ENCODE measurements at regions not wholly inside any gene's neighbourhood (a gene's known extent, or its start where the extent isn't known, plus 50 kb on each side); places are given as distances from the start of the nearest gene placed in this dataset.
A peak's percentile ranks its signal among the peaks of the same experiment; 100 is the strongest.
"Not testable (repeated sequence)": the region's sequence is repeated elsewhere in the genome, so short reads cannot be mapped to it uniquely, and the experiment has no call there.

DNA sequence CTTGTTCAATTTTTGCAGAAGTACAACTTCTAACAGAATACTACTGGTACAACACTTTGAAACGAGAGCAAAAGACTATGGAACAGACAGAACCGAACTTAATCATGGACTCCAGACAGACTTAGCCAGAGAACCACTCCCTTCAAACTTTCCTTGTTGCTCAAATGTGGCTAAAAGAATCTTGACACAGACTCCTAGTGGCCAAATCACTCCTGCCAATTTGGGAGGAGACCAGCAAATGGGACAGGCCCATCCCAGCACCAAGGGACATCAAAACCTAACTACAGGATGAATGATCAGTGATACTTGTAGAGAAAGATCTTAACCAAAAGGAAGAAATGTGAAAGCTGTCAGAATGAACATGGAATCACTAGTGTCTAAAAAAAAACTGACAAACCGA is 154.0 kb downstream of the MATN1 start:
- peak; percentile 5 for DNase-seq (ENCODE audit: low read depth)

GRCh38 chr1:30562559-30562958 is 160.8 kb downstream of the MATN1 start:
- no peak for DNase-seq (ENCODE audit: low read depth)

- no peak for DNase-seq (ENCODE audit: low read depth)
Measured at GRCh38 chr1:30551603-30552002, 171.8 kb downstream of the MATN1 start.

DNA sequence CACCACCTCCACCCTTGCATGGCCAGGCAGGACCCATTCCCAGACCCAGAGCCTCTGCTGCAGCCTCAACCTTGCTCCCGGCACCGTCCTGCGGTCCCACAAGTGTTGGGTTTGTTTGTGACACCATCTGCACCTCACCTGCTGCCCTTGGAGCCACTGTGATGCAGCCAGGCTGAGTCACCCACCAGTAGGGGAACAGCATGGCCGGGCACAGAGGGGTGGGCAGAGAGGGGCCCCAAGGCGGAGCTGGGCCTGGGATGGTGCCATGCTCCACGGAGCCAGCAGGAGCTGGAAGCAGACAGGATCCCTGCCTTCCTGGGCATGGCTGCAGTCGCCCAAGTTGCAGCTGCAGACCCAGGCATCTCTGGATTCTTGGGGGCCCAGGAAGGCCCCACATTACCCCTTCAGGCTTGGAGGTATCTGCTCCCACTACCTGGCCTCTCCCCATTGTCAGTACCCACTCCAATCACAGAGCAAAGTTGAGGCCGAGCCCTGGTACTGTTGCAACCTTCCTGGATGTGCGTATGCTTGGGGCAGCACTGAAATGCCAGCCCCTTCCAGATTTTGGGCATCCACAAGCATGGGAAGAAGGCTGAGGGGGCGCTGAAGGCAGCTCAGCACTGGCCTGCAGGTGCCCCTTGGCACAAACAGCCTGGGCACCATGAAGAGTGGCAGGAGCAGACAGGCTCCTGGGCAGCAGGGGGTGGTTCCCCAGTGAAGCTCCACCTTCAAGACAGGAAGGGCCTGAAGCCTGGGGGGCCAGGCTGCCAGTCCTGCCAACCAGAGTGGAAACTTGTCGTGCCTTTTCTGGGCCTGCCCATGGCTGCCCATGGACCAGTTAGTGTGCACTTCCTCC is 172.8 kb downstream of the MATN1 start:
- no peak for DNase-seq (ENCODE audit: low read depth)

GRCh38 chr1:30549872-30550271 is 173.5 kb downstream of the MATN1 start:
- not testable (repeated sequence) for DNase-seq (ENCODE audit: low read depth)

DNA sequence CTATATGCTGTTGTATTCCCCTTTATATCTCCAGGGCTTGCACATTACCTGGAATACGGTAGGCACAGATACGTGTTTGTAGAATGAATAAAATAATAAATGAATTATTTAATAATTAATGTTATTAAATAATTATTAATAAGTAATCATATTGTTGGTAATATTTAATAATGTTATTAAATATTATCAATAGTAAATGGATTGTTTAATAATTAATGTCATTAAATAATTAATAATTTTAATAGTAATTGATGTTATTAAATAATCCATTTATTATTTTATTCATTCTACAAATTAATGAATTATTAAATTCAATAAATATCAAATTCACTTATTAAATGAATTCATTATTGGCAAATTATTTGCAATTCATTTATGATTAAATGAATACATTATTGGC is 175.1 kb downstream of the MATN1 start:
- no peak for DNase-seq (ENCODE audit: low read depth)

DNA sequence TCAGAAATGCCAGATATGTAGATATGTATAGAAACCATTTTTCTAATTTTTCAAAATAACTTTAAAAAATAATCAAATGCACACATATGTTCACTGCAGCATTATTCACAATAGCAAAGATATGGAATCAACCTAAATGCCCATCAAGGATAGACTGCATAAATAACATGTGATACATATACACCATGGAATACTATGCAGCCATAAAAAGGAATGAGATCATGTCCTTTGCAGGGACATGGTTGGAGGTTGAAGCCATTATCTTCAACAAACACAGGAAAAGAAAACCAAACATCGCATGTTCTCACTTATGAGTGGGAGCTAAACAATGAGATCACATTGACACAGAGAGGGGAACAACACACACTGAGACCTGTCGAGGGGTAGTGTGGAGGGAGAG is 176.1 kb downstream of the MATN1 start:
- not testable (repeated sequence) for DNase-seq (ENCODE audit: low read depth)

DNA sequence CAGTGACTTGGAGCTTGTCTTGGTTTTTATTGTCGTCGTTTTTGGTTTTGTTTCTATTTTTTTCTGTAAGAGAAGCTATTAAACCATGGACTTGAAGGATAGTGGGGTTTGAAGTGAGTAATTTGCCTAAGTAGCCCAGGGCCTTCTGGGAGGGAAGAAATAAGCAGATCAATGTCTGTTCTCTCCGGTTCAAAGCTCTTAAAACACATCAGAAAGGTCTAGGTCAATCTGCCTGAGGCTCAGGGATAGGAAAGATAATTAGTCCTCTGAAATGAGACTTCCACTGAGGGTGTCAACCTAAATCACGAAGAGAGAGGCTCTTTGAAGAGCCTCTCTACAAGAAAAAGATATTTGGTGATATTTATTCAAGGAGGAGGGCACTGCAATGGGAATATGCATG is 178.0 kb downstream of the MATN1 start:
- DNase-seq (ENCODE audit: low read depth), result no peak

DNA sequence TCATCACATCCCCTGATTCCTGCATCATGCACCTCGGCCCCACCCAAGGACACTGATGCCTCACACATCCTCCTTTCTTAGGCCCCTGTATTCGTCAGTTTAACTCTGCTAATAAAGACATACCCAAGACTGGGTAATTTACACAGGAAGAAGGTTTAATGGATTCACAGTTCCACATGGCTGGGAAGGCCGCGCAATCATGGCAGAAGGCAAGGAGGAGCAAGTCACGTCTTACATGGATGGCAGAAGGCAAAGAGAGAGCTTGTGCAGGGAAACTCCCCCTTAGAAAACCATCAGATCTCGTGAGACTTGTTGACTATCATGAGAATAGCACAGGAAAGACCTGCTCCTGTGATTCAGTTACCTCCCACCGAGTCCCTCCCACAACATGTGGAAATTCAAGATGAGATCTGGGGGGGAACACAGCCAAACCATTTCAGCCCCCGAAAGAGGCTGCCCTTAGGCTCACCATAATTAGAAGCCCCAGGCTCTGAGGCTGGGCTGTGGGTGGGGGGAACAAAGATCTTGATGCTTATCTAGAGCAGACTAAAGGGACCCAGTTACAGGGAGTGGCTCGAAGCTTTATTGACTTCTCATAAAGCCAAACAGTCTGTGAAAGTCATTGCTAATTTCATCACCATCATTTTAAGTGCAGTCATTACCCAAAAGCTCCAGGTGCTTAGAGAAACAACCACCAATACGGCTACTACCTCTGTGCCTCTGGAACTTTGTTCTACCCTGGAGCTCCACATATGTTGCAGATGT is 181.5 kb downstream of the MATN1 start:
- no peak for DNase-seq (ENCODE audit: low read depth)

- DNase-seq (ENCODE audit: low read depth), result no peak
Measured at GRCh38 chr1:30540611-30541192, 182.7 kb downstream of the MATN1 start.

- DNase-seq (ENCODE audit: low read depth), result no peak
Measured at GRCh38 chr1:30539884-30540283, 183.5 kb downstream of the MATN1 start.

DNA sequence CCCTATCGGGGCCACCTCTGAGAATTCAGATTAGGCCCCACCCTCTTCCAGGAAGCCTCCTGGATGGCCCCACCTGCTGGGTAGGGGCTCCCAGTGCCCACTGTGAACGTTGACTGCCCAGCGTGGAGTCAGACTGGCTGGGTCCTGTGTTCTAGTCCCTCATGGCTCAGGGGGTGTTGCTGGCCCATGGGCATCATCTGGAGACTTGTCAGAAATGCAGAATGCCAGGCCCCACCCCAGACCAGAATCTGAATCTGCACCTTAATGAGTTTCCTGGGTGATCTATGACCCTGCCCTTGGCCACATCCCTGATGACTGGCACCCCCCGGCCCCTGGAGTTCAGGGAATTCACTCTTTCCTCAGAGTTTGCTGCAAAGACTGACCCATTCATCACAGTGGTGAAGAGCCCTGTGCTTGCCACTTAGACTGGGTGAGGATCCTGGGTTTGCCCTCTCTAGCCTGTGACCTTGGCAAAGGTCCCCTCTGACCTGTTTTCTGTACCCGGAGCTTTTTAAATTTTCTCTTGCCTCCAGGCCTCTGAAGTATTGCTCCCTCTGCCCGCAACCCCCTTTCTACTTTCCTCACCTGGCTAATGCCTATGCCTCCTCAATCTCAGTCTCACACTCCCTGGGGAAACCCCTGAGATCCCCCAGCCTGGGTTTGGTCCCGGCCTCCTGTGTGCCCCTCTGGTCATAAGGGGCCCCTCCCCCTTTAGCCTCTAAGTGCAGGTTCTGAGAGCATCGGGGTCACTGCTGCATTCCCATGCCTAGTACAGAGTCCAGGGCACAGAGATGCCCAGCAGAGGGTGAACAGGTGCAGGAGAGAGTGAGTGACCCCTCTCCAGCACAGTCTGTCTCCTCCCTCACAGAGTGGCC is 184.2 kb downstream of the MATN1 start:
- no peak for DNase-seq (ENCODE audit: low read depth)

DNA sequence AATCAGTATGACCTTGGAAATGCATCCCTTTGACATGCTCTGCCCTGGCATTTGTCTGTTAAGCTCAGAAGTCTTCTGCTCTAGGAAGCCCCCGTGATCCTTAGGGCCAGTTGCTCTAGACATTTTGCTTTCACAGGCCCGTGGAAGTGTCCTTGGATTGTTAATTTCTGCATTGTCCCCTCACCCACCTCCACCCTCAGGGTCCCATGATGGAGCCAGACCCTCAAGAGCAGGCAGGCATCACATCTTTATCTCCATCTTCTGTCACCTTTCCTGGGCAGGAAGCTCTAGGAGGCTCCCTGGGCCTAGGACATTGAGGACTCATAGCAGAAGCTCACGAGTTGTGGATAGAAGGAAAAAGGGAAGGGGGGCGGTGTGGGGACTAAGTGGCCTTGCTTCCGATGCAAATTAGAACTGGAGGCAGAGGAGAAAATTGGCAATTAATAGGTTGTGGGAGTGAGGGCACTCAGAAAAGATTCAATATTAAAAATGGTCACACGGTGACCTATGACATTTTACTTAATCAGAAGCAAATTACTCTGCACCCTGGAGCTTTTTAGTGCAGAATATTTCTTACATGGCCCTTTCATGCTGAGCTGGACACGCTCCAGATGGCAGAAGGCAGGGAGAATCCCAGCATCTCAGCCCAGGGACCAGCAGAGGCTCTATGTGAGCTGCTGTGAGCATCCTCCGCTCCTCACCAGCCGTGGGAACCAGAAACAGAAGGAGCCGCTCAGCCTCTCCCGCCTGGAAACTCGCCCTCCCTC is 185.0 kb downstream of the MATN1 start:
- no peak for DNase-seq (ENCODE audit: low read depth)

GRCh38 chr1:30537279-30537678 is 186.1 kb downstream of the MATN1 start:
- no peak for DNase-seq (ENCODE audit: low read depth)

DNA sequence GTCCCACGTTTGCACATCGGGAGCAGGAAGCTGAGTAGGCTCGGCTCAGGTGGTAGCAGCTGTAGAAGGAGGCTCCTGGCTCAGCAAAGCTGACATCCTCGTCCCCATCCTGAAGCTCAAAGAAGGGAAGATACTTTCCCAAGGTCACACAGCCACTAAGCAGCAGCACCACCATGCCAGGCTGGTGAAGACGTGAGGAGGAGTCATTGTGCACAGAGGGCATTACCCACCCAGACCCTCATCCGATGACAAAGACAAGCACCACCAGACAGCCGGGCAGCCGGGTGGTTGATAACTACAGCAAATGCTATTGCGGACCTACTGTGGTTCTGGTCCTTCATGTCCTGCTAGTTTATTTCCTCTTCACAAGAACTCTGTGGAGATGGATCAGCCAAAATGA is 186.9 kb downstream of the MATN1 start:
- DNase-seq (ENCODE audit: low read depth), result no peak

DNA sequence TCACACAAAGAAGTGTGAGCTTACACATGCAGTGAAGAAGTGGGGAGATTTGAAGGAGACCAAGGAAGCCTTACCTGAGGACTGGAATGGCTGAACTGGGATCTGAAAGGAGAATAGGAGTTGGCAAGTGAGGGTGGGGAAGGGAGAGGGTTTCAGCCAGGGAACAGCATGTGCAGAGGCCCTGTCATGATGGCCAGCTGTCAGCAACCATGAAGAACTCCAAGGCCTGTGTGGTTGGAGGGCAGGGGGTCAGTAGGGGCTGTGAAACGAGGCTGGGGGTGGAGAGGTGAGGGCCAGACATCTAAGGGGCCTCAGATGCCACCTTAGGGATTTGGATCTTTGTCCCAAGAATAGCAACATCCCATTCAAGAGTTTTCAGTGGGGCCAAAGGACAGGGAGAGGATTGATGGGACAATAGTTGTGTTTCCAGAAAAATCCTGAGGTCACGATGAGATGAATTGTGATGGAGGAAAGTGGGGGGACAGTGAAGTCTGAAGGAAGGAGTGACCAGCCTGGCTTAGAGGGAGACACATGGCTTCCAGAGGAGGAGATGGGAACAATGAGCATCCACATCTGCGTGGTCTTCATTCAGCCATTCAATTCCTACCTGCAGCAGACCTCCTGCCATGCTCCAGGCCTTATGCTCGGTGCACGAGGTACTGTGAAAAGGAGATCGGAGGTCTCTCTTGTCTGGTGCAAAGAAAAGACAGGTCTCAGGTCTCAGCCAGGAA is 187.6 kb downstream of the MATN1 start:
- DNase-seq (ENCODE audit: low read depth), result no peak

DNA sequence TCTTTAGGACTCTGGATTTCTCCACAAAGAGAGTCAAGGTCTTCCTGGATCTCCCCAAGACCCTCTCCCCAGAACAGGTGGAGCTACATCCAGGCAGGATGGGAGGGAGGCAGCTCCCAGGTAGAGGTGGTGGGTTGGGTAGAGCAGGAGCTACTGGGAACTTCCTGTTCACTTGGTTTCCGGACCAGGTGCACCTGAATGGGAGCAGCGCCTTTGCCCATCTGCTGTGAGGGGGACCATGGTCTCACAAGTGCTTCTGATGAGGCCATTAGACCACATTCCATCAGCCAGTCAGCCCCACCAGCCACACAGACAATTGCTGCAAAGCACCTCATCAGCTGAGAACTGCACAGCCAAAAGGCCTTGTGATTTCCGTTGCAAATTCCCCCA is 188.8 kb downstream of the MATN1 start:
- no peak for DNase-seq (ENCODE audit: low read depth)

GRCh38 chr1:30533796-30534550 is 189.4 kb downstream of the MATN1 start:
- DNase-seq (ENCODE audit: low read depth), result no peak

DNA sequence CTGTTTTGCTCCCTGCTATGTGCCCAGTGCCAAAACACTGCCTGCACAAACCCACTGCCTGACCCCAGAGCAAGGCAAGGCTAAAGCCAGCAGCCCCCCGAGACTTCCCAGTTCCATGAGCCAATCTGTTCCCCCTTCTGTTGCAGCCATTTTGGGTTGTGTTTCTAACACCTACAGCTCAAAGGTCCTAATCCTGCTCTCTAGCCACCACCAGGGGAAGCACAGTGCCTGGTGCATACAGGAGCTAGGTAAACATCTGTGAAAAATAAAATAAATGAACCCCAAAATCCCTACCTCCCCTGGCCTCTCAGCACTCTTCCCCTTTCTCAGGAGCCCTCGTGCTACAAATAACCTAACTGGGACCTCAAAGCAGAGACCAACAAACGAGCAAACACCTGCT is 190.2 kb downstream of the MATN1 start:
- DNase-seq (ENCODE audit: low read depth), result no peak

GRCh38 chr1:30532621-30533020 is 190.8 kb downstream of the MATN1 start:
- DNase-seq (ENCODE audit: low read depth), result no peak

All from renal cortical epithelial cell (primary cell).